ENCODE measurements at regions not wholly inside any gene's neighbourhood (a gene's known extent, or its start where the extent isn't known, plus 50 kb on each side); places are given as distances from the start of the nearest gene placed in this dataset.

DNA sequence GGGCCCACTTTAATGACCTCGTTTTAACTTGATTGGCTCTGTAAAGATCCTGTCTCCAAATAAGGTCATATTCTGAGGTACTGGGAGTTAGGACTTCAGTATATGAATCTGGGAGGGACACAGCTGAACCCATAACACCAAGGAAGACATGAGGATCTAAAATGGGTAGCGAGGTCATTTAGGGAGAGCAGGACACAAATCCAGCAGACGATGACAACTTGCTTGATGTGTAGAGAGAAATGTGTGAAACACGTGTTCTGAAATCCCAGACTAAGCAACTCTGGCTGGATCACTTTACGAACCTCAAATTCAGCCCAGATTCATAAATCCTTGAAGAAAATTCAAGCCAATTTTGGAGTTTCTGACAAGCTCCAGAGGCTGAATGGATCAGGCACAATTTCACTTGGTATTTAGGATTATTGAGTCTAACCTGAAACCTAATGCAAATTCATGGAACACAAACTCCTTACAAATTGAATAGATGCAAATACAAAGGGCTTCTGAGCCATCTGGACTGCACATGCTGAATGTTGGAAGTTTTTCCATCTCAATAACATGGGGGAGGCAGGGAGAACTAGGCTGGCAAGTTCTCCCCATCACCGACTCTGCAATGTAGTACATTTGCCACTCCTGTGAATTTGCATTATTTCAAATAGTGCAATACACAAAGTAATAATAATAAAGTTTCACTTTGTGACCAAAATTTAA lies 74.0 kb upstream of the SLC30A5 start:
- DNase-seq (ENCODE audit: low read depth): no peak
- TF ChIP-seq, protein P1, sequence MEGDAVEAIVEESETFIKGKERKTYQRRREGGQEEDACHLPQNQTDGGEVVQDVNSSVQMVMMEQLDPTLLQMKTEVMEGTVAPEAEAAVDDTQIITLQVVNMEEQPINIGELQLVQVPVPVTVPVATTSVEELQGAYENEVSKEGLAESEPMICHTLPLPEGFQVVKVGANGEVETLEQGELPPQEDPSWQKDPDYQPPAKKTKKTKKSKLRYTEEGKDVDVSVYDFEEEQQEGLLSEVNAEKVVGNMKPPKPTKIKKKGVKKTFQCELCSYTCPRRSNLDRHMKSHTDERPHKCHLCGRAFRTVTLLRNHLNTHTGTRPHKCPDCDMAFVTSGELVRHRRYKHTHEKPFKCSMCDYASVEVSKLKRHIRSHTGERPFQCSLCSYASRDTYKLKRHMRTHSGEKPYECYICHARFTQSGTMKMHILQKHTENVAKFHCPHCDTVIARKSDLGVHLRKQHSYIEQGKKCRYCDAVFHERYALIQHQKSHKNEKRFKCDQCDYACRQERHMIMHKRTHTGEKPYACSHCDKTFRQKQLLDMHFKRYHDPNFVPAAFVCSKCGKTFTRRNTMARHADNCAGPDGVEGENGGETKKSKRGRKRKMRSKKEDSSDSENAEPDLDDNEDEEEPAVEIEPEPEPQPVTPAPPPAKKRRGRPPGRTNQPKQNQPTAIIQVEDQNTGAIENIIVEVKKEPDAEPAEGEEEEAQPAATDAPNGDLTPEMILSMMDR (IDR thresholded peaks at IDR 0.05; ENCODE audit: insufficient read depth, low read length): no peak
- H3K4me3 ChIP-seq (ENCODE audit: low read depth, low read length): no peak overlapping the region

DNA sequence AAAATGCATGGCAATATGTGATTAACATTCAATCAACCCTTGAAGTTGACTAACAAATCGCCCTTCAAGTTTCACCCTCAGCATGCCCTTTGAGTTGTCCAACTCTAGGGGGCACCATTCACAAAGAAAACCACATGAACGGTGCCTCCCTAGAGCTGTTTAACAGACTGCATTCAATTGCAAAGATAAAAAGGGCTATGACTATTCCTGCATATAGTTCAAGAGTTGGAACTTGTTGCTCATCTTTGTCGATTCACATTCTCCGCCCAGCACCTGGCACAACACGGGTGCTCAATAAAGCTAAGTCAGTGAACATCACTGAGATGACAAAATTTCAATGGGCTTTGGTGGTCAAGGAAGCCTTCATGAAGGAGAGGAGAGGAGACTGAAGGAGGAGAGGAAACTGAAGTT lies 69.6 kb upstream of the SLC30A5 start:
- H3K4me3 ChIP-seq (ENCODE audit: low read depth, low read length): no peak overlapping the region
- peak; percentile 46 for DNase-seq (ENCODE audit: low read depth)
- TF ChIP-seq, protein P1 (IDR thresholded peaks at IDR 0.05; ENCODE audit: insufficient read depth, low read length): peak; percentile 49

DNA sequence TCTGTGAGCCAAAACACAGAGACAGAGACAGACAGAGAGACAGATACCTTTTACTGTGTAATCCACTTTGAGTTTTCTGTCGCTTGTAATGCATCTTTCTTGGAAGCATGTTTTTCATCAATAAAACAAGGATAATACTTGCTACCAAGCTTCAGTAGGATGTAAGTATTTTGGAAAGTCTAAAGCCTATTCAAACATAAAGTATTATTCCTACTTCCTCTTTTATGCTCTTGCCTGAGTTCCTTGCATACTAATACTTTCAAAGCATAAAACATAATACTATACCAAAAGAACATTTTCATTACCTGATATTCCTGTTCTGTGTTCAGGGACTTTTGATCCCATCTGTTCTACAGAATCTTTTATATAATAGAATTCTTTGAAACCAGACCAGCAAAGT lies 64.5 kb upstream of the SLC30A5 start:
- no peak overlapping the region for H3K4me3 ChIP-seq (ENCODE audit: low read depth, low read length)
- TF ChIP-seq, protein P1 (IDR thresholded peaks at IDR 0.05; ENCODE audit: insufficient read depth, low read length): no peak
- DNase-seq (ENCODE audit: low read depth): no peak

DNA sequence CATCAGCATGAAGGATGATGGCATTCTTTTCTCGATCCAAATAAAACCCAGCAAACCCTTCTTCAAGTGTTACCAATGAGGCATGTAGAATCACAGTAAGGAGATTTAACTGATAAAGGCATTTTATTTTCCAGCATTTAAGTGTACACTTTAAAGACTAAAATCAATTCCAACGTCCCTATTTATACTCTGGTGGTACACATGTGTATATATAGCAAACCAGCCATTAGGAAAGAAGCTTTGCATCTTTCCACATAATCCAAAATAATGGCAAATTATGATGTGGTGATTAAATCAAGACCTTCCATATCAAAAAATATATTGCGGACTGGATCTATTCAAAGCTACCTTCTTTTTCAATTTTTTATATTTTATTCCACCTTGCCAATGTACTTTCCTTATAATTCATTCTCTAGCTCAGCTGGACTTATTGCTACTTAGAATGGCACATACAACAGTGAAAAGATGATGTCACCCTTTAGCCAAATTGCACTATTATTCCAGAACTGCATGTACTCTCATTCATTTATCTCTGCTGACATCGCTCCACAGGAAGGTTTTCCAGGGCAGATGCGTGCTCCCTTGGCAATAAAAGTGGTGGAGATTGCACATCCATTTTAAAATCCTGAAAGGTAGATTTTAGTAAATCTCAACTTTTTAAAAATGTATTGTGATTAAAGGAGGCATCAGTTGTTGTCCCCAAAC lies 63.3 kb upstream of the SLC30A5 start:
- no peak overlapping the region for H3K4me3 ChIP-seq (ENCODE audit: low read depth, low read length)
- DNase-seq (ENCODE audit: low read depth): no peak
- TF ChIP-seq, protein P1 (IDR thresholded peaks at IDR 0.05; ENCODE audit: insufficient read depth, low read length): no peak

DNA sequence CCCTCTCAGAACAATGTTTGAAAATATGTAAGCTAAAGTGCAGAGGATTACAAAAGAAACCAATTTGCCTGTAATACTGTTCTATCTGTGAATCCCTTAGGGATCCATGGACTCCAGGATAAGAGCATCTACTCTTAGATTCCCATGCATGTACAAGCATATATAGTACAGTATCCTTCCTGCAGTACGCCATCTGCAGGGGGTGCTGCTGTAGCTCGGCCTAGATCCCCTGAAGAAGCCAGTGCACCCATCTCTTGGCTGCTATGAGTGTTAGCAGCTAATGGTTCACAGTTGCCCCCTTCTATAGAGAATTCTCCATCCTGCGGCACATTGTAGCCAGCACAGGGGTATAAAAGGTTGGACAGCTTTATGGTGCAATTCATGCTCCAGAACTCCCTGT lies 61.8 kb upstream of the SLC30A5 start:
- TF ChIP-seq, protein P1 (IDR thresholded peaks at IDR 0.05; ENCODE audit: insufficient read depth, low read length): no peak

DNA sequence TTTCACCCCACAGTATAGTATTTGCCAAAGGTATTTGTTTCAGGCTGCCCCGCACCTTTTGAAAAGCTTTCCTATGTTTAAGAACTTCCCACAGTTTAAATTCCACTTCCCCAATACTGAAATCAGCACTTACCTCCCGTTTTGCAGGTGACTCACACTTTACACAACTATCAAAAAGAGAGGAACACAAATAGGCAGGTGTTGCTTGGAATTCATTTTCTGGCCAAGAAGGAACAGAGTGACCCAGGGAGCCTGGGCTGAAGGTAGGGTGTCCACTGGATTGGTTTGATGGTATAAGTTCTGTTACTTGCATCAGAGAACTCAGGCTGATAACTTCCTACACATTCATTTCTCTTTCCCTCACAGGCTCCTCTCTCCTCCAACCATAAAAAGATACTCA lies 60.1 kb upstream of the SLC30A5 start:
- no peak for DNase-seq (ENCODE audit: low read depth)
- TF ChIP-seq, protein P1 (IDR thresholded peaks at IDR 0.05; ENCODE audit: insufficient read depth, low read length): no peak
- H3K4me3 ChIP-seq (ENCODE audit: low read depth, low read length): no peak overlapping the region

More for the DNA sequence above, 61.8 kb upstream of the SLC30A5 start:
- DNase-seq (ENCODE audit: low read depth): no peak
- no peak overlapping the region for H3K4me3 ChIP-seq (ENCODE audit: low read depth, low read length)

Measured in fibroblast of the aortic adventitia (primary cell).